Uterus (tissue), 2 donors: ENCODE measurements at regions not wholly inside any gene's neighbourhood (a gene's known extent, or its start where the extent isn't known, plus 50 kb on each side); places are given as distances from the start of the nearest gene placed in this dataset.

Experiments used
- POLR2A ChIP-seq, 2 donors: fragments of 450-650 bp; IDR thresholded peaks; one replicate each; pipeline ENCODE4 v1.6.1; 2016; ENCODE audit warnings: antibody characterized with exemption in 2 of 2, mild to moderate bottlenecking in 1 of 2, moderate library complexity in 1 of 2
- TF ChIP-seq, protein P1 (sequence below), 4 experiments: fragments of 200-600 bp in 2 of 4; fragments of 450-650 bp in 2 of 4; sonication (generic) in 2 of 4; IDR thresholded peaks; one replicate each; pipeline ENCODE4 v1.5.1; 2016 to 2019; ENCODE audit warnings: antibody characterized with exemption in 4 of 4, mild to moderate bottlenecking in 2 of 4, moderate library complexity in 1 of 4

DNA sequence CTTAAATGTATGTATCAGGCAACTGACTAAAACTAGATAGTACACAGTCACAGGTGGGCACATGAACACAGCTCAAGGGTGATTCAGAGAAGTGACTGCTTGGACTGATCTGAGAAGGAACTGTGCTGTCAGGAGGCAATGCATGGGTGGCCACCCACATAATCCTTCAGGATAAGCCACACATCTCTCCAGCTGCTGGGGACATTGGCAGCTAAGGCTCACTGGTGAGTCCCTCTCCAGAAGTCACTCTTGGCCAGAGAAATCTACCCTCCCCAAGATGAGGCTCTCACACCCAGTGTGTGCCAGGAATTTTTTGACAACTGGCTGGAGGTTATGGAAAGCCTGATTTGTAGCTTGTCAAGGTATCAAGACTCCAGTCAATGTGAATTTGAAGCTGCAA is 302.4 kb upstream of the NEBL start:
- TF ChIP-seq, protein P1, sequence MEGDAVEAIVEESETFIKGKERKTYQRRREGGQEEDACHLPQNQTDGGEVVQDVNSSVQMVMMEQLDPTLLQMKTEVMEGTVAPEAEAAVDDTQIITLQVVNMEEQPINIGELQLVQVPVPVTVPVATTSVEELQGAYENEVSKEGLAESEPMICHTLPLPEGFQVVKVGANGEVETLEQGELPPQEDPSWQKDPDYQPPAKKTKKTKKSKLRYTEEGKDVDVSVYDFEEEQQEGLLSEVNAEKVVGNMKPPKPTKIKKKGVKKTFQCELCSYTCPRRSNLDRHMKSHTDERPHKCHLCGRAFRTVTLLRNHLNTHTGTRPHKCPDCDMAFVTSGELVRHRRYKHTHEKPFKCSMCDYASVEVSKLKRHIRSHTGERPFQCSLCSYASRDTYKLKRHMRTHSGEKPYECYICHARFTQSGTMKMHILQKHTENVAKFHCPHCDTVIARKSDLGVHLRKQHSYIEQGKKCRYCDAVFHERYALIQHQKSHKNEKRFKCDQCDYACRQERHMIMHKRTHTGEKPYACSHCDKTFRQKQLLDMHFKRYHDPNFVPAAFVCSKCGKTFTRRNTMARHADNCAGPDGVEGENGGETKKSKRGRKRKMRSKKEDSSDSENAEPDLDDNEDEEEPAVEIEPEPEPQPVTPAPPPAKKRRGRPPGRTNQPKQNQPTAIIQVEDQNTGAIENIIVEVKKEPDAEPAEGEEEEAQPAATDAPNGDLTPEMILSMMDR (IDR thresholded peaks at IDR 0.05) = no peak
- TF ChIP-seq POLR2A (IDR thresholded peaks at IDR 0.05) = no peak
